HT1080 (cell line): ENCODE measurements at regions not wholly inside any gene's neighbourhood (a gene's known extent, or its start where the extent isn't known, plus 50 kb on each side); places are given as distances from the start of the nearest gene placed in this dataset.
"Not testable (repeated sequence)": the region's sequence is repeated elsewhere in the genome, so short reads cannot be mapped to it uniquely, and the experiment has no call there.

Experiments
- DNase-seq: peaks from one replicate; pipeline ENCODE4 v3.0.0-alpha.2; 2015; ENCODE audit warnings: low read depth

- DNase-seq, result no peak
Measured at GRCh38 chr2:167595839-167596471, 651.4 kb downstream of the STK39 start.

GRCh38 chr2:167595021-167595420, 652.4 kb downstream of the STK39 start:
- DNase-seq, result no peak

GRCh38 chr2:167592441-167592840, 655.0 kb downstream of the STK39 start:
- DNase-seq, result no peak

- DNase-seq, result no peak
Measured at GRCh38 chr2:167582619-167583018, 664.8 kb downstream of the STK39 start.

DNA sequence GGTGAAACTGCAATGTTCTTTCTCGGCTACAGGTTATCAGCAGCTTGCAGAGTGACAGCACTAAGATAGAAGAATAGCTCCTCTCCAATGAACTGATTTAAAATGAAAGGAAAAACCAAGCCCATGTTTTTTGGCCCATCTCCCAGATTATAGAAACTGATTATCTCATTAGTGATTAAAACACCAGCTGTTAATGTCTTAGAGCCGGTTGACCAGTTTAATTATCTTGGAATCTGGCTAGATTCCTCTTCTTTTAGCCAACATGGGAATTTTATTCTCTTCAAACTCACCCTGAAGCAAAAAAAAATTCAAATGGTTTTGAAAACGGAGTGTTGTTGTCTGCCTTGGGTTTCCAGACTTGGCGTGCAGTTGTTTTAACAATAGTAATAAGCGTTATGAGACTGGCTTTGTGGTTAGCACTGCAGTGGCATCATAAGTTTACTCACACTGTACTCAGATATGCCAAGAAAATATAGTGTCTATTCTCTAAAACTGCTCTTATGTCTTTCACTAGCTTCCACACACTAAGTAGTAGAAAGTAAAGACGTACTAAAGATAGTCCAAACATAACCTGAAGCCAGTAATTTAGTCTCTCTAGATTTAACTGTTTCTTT, 665.3 kb downstream of the STK39 start:
- no peak for DNase-seq

DNA sequence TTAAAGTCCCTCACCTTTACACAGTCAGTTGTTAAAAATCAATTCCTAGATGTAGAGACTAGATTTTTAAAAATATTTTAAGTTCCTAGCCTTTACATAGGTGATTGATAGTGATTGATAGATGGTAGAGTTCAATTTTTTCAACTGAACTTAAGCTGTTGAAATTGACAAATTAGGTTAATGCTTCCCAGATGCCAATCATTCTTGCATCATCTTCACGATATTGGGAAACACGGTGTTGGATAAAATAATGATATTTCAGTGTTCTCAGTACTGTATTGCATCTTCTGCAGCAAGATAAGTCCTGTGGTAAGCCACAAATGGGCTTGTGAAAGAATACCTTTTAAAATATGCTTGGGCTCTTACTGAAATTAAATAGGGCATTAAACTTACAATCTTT, 667.6 kb downstream of the STK39 start:
- DNase-seq, result no peak

DNA sequence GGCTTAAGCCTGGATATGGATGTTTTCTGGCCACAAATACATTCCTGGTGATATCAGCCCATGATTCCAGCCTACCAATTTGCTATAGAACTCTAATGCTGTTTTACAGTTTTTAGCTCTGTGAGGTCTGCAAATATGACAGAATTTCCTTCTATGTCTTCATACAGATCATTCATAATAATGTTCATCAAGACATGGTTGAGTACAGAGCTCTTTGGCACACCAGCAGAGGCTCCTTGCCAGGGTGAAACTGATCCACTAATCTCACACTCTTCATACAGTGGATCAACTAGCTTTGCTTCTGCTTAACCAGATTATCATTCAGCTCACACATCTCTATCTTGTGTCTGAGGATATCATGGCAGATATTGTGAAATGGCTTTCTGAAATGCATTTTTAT, 672.1 kb downstream of the STK39 start:
- DNase-seq, result no peak

GRCh38 chr2:167572883-167573619, 674.3 kb downstream of the STK39 start:
- DNase-seq, result no peak

GRCh38 chr2:167570370-167570769, 677.0 kb downstream of the STK39 start:
- DNase-seq, result no peak

- not testable (repeated sequence) for DNase-seq
Measured at GRCh38 chr2:167563885-167564619, 675.8 kb downstream of the XIRP2 start.

DNA sequence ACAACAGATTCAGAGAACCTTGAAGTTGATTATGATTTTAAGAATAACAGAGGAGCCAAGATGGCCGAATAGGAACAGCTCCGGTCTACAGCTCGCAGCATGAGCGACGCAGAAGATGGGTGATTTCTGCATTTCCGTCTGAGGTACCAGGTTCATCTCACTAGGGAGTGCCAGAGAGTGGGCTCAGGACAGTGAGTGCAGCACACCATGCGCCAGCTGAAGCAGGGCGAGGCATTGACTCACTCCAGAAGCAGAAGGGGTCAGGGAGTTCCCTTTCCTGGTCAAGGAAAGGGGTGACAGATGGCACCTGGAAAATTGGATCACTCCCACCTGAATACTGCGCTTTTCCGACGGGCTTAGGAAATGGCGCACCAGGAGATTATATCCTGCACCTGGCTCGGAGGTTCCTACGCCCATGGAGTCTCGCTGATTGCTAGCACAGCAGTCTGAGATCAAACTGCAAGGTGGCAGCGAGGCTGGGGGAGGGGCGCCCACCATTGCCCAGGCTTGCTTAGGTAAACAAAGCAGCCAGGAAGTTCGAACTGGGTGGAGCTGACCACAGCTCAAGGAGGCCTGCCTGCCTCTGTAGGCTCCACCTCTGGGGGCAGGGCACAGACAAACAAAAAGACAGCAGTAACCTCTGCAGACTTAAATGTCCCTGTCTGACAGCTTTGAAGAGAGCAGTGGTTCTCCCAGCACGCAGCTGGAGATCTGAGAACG, 670.2 kb downstream of the XIRP2 start:
- not testable (repeated sequence) for DNase-seq

- DNase-seq, result no peak
Measured at GRCh38 chr2:167555098-167555720, 666.9 kb downstream of the XIRP2 start.

DNA sequence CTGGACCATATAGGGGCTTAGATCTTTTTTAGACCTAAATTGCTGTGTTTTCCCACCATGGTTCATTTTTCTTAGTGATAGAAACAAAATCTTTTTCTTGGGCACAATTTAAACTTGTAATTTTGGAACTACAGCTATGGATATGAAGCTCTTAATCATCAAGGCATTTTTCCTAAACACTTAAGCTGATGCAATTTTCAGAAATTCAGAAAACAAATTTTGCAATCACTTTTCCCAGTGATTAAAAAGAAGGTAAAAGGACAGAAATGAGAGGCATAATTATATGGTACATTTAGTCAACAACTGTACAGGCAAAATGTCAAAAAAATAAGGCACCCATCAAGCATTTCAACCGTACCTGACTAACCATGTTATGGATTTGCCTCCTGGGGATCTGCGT, 665.4 kb downstream of the XIRP2 start:
- no peak for DNase-seq

GRCh38 chr2:167551416-167551815, 663.1 kb downstream of the XIRP2 start:
- DNase-seq, result no peak

GRCh38 chr2:167550448-167550847, 662.2 kb downstream of the XIRP2 start:
- DNase-seq, result peak; percentile 34

DNA sequence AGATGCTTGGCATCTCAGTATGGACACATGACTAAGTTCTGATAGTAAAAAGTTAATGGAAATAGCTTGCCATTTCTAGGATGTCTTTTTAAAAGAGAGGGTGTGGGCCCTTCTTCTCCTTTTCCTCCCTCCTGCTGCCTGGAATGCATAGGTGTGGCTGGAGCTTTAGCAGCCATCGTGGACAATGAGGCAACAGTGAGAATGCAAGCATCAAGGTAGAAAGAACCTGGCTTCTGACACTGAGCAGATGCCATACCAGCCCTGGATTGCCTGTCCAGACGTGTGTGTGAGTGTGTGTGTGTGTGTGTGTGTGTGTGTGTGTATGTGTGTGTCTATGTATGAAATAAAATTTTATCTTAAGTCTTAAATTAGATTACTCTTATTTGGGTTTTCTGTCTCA, 660.1 kb downstream of the XIRP2 start:
- DNase-seq, result no peak

- no peak for DNase-seq
Measured at GRCh38 chr2:167544602-167545001, 656.3 kb downstream of the XIRP2 start.

DNA sequence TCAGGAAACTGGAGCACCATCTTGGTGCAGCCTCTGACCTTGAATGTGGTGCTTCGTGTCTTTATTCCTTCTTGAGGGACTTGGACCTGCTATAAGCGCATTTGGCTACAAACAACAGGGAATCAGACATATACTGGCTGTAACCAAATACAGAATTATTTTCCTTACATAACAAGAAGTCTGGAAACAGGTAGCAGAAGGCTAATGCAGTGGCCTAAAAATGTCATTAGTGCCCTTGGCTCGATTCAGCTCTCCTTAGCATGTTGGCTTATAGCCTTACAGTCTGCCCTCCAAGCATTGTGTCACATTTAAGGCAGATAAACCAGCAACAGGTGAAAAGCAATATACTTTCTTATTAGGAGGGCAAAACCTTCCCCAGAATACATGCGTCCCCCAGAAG, 655.4 kb downstream of the XIRP2 start:
- DNase-seq, result no peak

- DNase-seq, result no peak
Measured at GRCh38 chr2:167537743-167538142, 649.5 kb downstream of the XIRP2 start.

DNA sequence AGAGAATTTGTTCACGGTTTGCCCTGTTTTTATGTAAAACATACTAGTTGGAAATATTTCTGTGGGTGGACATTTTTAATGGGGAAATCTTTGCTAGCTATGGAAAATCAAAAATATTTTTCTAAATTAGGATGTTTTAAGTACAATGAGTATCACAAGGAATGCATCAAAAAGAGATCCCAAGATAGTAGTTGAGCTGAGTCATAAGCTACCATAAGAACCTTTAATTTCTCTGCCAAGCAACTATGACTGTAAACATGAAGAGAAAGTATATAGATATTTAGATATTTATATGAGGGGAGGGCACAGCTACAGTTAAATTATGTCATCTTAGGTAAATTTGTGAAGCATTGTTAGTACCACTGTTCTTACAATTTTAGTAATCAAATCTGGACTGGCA, 646.2 kb downstream of the XIRP2 start:
- no peak for DNase-seq

GRCh38 chr2:167524786-167525185, 636.5 kb downstream of the XIRP2 start:
- no peak for DNase-seq
